HL-60 (cell line): ENCODE measurements at regions not wholly inside any gene's neighbourhood (a gene's known extent, or its start where the extent isn't known, plus 50 kb on each side); places are given as distances from the start of the nearest gene placed in this dataset.

ENCODE experiments used
- CTCF ChIP-seq: IDR thresholded peaks from one replicate; pipeline ENCODE4 v1.5.1; 2011; ENCODE audit warnings: low read length, control low read depth, inconsistent platforms; ENCODE audit not compliant: insufficient read depth
- POLR2AphosphoS5 ChIP-seq: IDR thresholded peaks from 2 replicates; pipeline ENCODE4 v1.6.1; 2012; ENCODE audit warnings: low read depth
- SPI1 ChIP-seq: IDR thresholded peaks from 2 replicates; pipeline ENCODE4 v1.6.1; 2012; ENCODE audit warnings: low read depth, mild to moderate bottlenecking, borderline replicate concordance
- TF ChIP-seq, protein P1 (sequence below): IDR thresholded peaks from 2 replicates; pipeline ENCODE4 v1.6.1; 2012; ENCODE audit warnings: low read depth; ENCODE audit not compliant: insufficient replicate concordance

DNA sequence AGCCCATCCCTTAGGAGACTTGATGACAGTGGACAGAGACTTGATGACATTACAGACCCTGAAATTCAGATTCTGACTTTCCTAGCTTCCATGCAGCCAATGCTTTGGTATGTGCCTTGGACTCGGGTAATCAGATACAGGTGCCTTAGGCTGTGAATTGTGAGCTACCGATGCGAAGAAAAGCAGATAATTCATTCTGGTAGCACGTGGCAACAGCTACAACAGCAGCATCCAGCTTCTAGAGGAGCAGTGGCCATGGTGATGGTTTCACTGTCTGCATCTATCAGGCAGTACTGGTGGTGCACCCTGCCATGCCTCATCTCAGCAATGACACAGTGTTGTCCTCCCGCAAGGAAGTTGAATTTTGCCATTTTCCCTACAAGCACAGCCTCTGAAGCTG, 126.9 kb upstream of the TAPT1 start:
- no peak for TF ChIP-seq POLR2AphosphoS5
- TF ChIP-seq CTCF = no peak
- no peak for TF ChIP-seq SPI1
- TF ChIP-seq, protein P1, sequence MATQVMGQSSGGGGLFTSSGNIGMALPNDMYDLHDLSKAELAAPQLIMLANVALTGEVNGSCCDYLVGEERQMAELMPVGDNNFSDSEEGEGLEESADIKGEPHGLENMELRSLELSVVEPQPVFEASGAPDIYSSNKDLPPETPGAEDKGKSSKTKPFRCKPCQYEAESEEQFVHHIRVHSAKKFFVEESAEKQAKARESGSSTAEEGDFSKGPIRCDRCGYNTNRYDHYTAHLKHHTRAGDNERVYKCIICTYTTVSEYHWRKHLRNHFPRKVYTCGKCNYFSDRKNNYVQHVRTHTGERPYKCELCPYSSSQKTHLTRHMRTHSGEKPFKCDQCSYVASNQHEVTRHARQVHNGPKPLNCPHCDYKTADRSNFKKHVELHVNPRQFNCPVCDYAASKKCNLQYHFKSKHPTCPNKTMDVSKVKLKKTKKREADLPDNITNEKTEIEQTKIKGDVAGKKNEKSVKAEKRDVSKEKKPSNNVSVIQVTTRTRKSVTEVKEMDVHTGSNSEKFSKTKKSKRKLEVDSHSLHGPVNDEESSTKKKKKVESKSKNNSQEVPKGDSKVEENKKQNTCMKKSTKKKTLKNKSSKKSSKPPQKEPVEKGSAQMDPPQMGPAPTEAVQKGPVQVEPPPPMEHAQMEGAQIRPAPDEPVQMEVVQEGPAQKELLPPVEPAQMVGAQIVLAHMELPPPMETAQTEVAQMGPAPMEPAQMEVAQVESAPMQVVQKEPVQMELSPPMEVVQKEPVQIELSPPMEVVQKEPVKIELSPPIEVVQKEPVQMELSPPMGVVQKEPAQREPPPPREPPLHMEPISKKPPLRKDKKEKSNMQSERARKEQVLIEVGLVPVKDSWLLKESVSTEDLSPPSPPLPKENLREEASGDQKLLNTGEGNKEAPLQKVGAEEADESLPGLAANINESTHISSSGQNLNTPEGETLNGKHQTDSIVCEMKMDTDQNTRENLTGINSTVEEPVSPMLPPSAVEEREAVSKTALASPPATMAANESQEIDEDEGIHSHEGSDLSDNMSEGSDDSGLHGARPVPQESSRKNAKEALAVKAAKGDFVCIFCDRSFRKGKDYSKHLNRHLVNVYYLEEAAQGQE = no peak
